WTC11 (cell line): ENCODE measurements at regions not wholly inside any gene's neighbourhood (a gene's known extent, or its start where the extent isn't known, plus 50 kb on each side); places are given as distances from the start of the nearest gene placed in this dataset.

ENCODE experiments used
- ATAC-seq: fragments of 200-7000 bp; cut with Tn5 transposase; 2 replicates; pipeline ENCODE4 v1.10.0; 2021; ENCODE audit warnings: mild to moderate bottlenecking, moderate library complexity
- CTCF ChIA-PET: fragments of 300-600 bp; sonication (Branson Sonifier 250); formaldehyde crosslinking; loops from one replicate; lab custom pipeline; 2021; ENCODE audit warnings: antibody characterized with exemption; lab: Charles Lee
- POLR2A ChIA-PET: fragments of 350-600 bp; sonication (Branson Sonifier 250); formaldehyde crosslinking; loops from one replicate; lab custom pipeline; 2021; ENCODE audit warnings: antibody characterized with exemption; lab: Charles Lee
- DNase-seq: peaks from one replicate; pipeline ENCODE4 v3.0.0; 2021; ENCODE audit warnings: low spot score
- H3K27ac Mint-ChIP-seq: 2 replicates; pipeline ENCODE4 v1.8.0; 2021; ENCODE audit warnings: mixed read lengths
- H3K27me3 Mint-ChIP-seq: 2 replicates; pipeline ENCODE4 v1.8.0; 2021; ENCODE audit warnings: low read depth, mild to moderate bottlenecking, moderate library complexity, mixed read lengths
- H3K36me3 Mint-ChIP-seq: 2 replicates; pipeline ENCODE4 v1.8.0; 2021; ENCODE audit warnings: mixed read lengths
- H3K4me1 Mint-ChIP-seq: 2 replicates; pipeline ENCODE4 v1.8.0; 2022; ENCODE audit warnings: mixed read lengths
- H3K4me3 Mint-ChIP-seq: 2 replicates; pipeline ENCODE4 v1.8.0; 2021; ENCODE audit warnings: mild to moderate bottlenecking, moderate library complexity, mixed read lengths
- H3K9me3 Mint-ChIP-seq: 2 replicates; pipeline ENCODE4 v1.8.0; 2021; ENCODE audit warnings: mixed read lengths
- ATF1 ChIP-seq: sonication (generic); formaldehyde crosslinking; IDR thresholded peaks from 2 replicates; pipeline ENCODE4 v1.8.1; 2023; ENCODE audit warnings: mild to moderate bottlenecking, moderate library complexity, missing genetic modification reagents
- ATF6 ChIP-seq: sonication (generic); formaldehyde crosslinking; IDR thresholded peaks from 2 replicates; pipeline ENCODE4 v1.8.1; 2023; ENCODE audit warnings: mild to moderate bottlenecking, missing genetic modification reagents
- CBFB ChIP-seq: sonication (generic); formaldehyde crosslinking; IDR thresholded peaks from 2 replicates; pipeline ENCODE4 v1.8.1; 2022; ENCODE audit warnings: mild to moderate bottlenecking, low read depth, missing genetic modification reagents
- CTCF ChIP-seq: fragments of 200-600 bp; IDR thresholded peaks from 2 replicates; pipeline ENCODE4 v1.8.0; 2022; ENCODE audit warnings: antibody characterized with exemption
- E2F4 ChIP-seq: sonication (generic); formaldehyde crosslinking; IDR thresholded peaks from 2 replicates; pipeline ENCODE4 v1.8.1; 2022; ENCODE audit warnings: low read depth, mild to moderate bottlenecking, moderate library complexity, missing genetic modification reagents, borderline replicate concordance
- ESRRA ChIP-seq: sonication (generic); formaldehyde crosslinking; IDR thresholded peaks from 2 replicates; pipeline ENCODE4 v1.8.1; 2022; ENCODE audit warnings: mild to moderate bottlenecking, missing genetic modification reagents, borderline replicate concordance
- FOXJ3 ChIP-seq: sonication (generic); formaldehyde crosslinking; IDR thresholded peaks from 2 replicates; pipeline ENCODE4 v1.9.0; 2021; ENCODE audit warnings: missing genetic modification reagents, mild to moderate bottlenecking, borderline replicate concordance
- FOXP1 ChIP-seq: sonication (generic); formaldehyde crosslinking; IDR thresholded peaks from 2 replicates; pipeline ENCODE4 v1.8.0; 2022; ENCODE audit warnings: missing genetic modification reagents, mild to moderate bottlenecking, moderate library complexity, borderline replicate concordance
- GABPB1 ChIP-seq: sonication (generic); formaldehyde crosslinking; IDR thresholded peaks from 2 replicates; pipeline ENCODE4 v1.8.1; 2023; ENCODE audit warnings: mild to moderate bottlenecking, missing genetic modification reagents
- GTF2I ChIP-seq: fragments of 250-450 bp; sonication (Bioruptor Pico); conservative IDR thresholded peaks from 2 replicates; pipeline ENCODE4 v1.4.0; 2021; ENCODE audit warnings: mild to moderate bottlenecking
- JUN ChIP-seq: sonication (generic); formaldehyde crosslinking; IDR thresholded peaks from 2 replicates; pipeline ENCODE4 v1.8.0; 2023; ENCODE audit warnings: mild to moderate bottlenecking, missing genetic modification reagents
- MAX ChIP-seq: sonication (generic); formaldehyde crosslinking; IDR thresholded peaks from 2 replicates; pipeline ENCODE4 v1.8.0; 2022; ENCODE audit warnings: mild to moderate bottlenecking, missing genetic modification reagents
- MLX ChIP-seq: sonication (generic); formaldehyde crosslinking; IDR thresholded peaks from 2 replicates; pipeline ENCODE4 v1.8.1; 2023; ENCODE audit warnings: mild to moderate bottlenecking, missing genetic modification reagents, moderate library complexity
- MXD4 ChIP-seq: fragments of 250-450 bp; sonication (Bioruptor Pico); IDR thresholded peaks from 2 replicates; pipeline ENCODE4 v1.8.0; 2021; ENCODE audit warnings: mild to moderate bottlenecking, moderate library complexity, borderline replicate concordance
- NFATC4 ChIP-seq: fragments of 250-450 bp; sonication (Bioruptor Pico); IDR thresholded peaks from 2 replicates; pipeline ENCODE4 v1.9.0; 2021; ENCODE audit warnings: mild to moderate bottlenecking
- NR3C1 ChIP-seq: sonication (generic); formaldehyde crosslinking; conservative IDR thresholded peaks from 2 replicates; pipeline ENCODE4 v1.8.1; 2023; ENCODE audit warnings: low read depth, mild to moderate bottlenecking, missing genetic modification reagents
- SMAD3 ChIP-seq: sonication (generic); formaldehyde crosslinking; IDR thresholded peaks from 2 replicates; pipeline ENCODE4 v1.8.0; 2022; ENCODE audit warnings: missing genetic modification reagents, mild to moderate bottlenecking, borderline replicate concordance
- SMAD4 ChIP-seq: sonication (generic); formaldehyde crosslinking; IDR thresholded peaks from 2 replicates; pipeline ENCODE4 v1.8.0; 2022; ENCODE audit warnings: mild to moderate bottlenecking, missing genetic modification reagents
- TCF7 ChIP-seq: sonication (generic); formaldehyde crosslinking; IDR thresholded peaks from 2 replicates; pipeline ENCODE4 v1.8.0; 2022; ENCODE audit warnings: mild to moderate bottlenecking, low read depth, missing genetic modification reagents, moderate library complexity
- ZNF121 ChIP-seq: sonication (generic); formaldehyde crosslinking; IDR thresholded peaks from 2 replicates; pipeline ENCODE4 v1.8.0; 2023; ENCODE audit warnings: missing genetic modification reagents
- ZNF138 ChIP-seq: sonication (generic); formaldehyde crosslinking; conservative IDR thresholded peaks from 2 replicates; pipeline ENCODE4 v1.8.1; 2022; ENCODE audit warnings: mild to moderate bottlenecking, moderate library complexity, missing genetic modification reagents
- ZNF232 ChIP-seq: sonication (generic); formaldehyde crosslinking; IDR thresholded peaks from 2 replicates; pipeline ENCODE4 v1.8.0; 2022; ENCODE audit warnings: mild to moderate bottlenecking, missing genetic modification reagents
- ZNF396 ChIP-seq: fragments of 250-450 bp; sonication (Bioruptor Pico); IDR thresholded peaks from 2 replicates; pipeline ENCODE4 v1.8.0; 2021; ENCODE audit warnings: mild to moderate bottlenecking, moderate library complexity, borderline replicate concordance
- ZNF416 ChIP-seq: fragments of 250-450 bp; sonication (Bioruptor Pico); IDR thresholded peaks from 2 replicates; pipeline ENCODE4 v1.9.0; 2021; ENCODE audit warnings: mild to moderate bottlenecking, inconsistent platforms
- ZNF423 ChIP-seq: fragments of 250-450 bp; sonication (Bioruptor Pico); IDR thresholded peaks from 2 replicates; pipeline ENCODE4 v2.1.2; 2022; ENCODE audit warnings: mild to moderate bottlenecking, moderate library complexity
- ZNF425 ChIP-seq: fragments of 250-450 bp; sonication (Bioruptor Pico); conservative IDR thresholded peaks from 2 replicates; pipeline ENCODE4 v1.9.0; 2021; ENCODE audit warnings: mild to moderate bottlenecking
- TF ChIP-seq, protein P1 (sequence below): sonication (generic); formaldehyde crosslinking; IDR thresholded peaks from 2 replicates; pipeline ENCODE4 v1.8.0; 2023; ENCODE audit warnings: missing genetic modification reagents, mild to moderate bottlenecking, borderline replicate concordance

DNA sequence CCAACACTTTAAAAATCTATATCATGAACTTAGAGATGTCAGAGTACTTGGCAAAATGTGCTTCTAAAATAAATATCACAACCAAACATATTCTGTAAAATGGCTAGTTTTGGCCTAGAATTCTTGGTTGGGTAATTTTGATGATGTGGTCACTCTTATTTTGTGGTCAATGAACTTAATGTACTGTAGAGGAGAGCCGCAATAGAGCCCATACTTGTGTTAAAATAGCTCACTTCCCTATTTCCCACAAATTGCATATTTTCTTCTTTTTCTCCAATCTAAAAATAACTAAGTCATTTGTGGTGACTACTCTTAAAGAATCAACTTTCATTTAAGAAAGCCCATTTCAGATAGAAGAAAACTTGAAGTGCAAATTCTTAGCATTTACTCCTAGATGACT is 619.4 kb downstream of the CCER1 start (continued):
- TF ChIP-seq NR3C1 (CRISPR knock-in tag) (no peak), SMAD4 (CRISPR knock-in tag) (no peak), JUN (CRISPR knock-in tag) (no peak), ZNF138 (CRISPR knock-in tag) (no peak), CTCF (no peak), ZNF423 (CRISPR knock-in tag) (no peak), ATF6 (no peak), MAX (CRISPR knock-in tag) (no peak)

- no peak overlapping the region for H3K27ac Mint-ChIP-seq
- DNase-seq (no peak), ATAC-seq (no peak)
- no peaks in the 10 kb centered on the region for H3K36me3 Mint-ChIP-seq
- H3K27me3 Mint-ChIP-seq, result peaks cover 43% of the 10 kb centered on the region
- no peaks in the 10 kb centered on the region for H3K9me3 Mint-ChIP-seq
- TF ChIP-seq FOXJ3 (CRISPR knock-in tag) (no peak), ZNF121 (CRISPR knock-in tag) (no peak), ZNF232 (CRISPR knock-in tag) (no peak), MXD4 (CRISPR knock-in tag) (no peak), ZNF396 (no peak), ZNF425 (no peak), GTF2I (CRISPR knock-in tag) (no peak), MLX (CRISPR knock-in tag) (no peak), ATF1 (CRISPR knock-in tag) (no peak), TCF7 (CRISPR knock-in tag) (no peak), NFATC4 (no peak), ZNF416 (CRISPR knock-in tag) (no peak), ESRRA (CRISPR knock-in tag) (no peak), SMAD3 (CRISPR knock-in tag) (no peak), SMAD4 (CRISPR knock-in tag) (no peak), CBFB (CRISPR knock-in tag) (no peak), E2F4 (no peak), GABPB1 (CRISPR knock-in tag) (no peak), FOXP1 (no peak)
- TF ChIP-seq, protein P1, sequence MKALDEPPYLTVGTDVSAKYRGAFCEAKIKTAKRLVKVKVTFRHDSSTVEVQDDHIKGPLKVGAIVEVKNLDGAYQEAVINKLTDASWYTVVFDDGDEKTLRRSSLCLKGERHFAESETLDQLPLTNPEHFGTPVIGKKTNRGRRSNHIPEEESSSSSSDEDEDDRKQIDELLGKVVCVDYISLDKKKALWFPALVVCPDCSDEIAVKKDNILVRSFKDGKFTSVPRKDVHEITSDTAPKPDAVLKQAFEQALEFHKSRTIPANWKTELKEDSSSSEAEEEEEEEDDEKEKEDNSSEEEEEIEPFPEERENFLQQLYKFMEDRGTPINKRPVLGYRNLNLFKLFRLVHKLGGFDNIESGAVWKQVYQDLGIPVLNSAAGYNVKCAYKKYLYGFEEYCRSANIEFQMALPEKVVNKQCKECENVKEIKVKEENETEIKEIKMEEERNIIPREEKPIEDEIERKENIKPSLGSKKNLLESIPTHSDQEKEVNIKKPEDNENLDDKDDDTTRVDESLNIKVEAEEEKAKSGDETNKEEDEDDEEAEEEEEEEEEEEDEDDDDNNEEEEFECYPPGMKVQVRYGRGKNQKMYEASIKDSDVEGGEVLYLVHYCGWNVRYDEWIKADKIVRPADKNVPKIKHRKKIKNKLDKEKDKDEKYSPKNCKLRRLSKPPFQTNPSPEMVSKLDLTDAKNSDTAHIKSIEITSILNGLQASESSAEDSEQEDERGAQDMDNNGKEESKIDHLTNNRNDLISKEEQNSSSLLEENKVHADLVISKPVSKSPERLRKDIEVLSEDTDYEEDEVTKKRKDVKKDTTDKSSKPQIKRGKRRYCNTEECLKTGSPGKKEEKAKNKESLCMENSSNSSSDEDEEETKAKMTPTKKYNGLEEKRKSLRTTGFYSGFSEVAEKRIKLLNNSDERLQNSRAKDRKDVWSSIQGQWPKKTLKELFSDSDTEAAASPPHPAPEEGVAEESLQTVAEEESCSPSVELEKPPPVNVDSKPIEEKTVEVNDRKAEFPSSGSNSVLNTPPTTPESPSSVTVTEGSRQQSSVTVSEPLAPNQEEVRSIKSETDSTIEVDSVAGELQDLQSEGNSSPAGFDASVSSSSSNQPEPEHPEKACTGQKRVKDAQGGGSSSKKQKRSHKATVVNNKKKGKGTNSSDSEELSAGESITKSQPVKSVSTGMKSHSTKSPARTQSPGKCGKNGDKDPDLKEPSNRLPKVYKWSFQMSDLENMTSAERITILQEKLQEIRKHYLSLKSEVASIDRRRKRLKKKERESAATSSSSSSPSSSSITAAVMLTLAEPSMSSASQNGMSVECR, result no peak
- H3K4me3 Mint-ChIP-seq, result no peak overlapping the region
- peaks cover 19% of the 10 kb centered on the region for H3K4me1 Mint-ChIP-seq
- CTCF ChIA-PET, result no interaction called here
- POLR2A ChIA-PET, result no interaction called here
Observed at GRCh38 chr12:90333939-90334338, 621.0 kb downstream of the CCER1 start.
